Astrocyte (in vitro differentiated cells and primary cell): ENCODE measurements at regions not wholly inside any gene's neighbourhood (a gene's known extent, or its start where the extent isn't known, plus 50 kb on each side); places are given as distances from the start of the nearest gene placed in this dataset.

Experiments
- CTCF ChIP-seq: IDR thresholded peaks from 2 replicates; pipeline ENCODE4 v1.5.1; 2011; ENCODE audit warnings: low read depth, mild to moderate bottlenecking, inconsistent platforms, low read length, moderate library complexity; ENCODE audit not compliant: insufficient read depth
- EZH2 ChIP-seq: IDR thresholded peaks from 2 replicates; pipeline ENCODE4 v1.6.1; 2012; ENCODE audit warnings: mild to moderate bottlenecking, low read length, inconsistent platforms; ENCODE audit not compliant: insufficient read depth

GRCh38 chr5:18736051-18736398, 1101.8 kb downstream of the TAF11L14 start:
- no peak for TF ChIP-seq CTCF
- no peak for TF ChIP-seq EZH2
